Spleen (tissue), 11 donors: ENCODE measurements at regions not wholly inside any gene's neighbourhood (a gene's known extent, or its start where the extent isn't known, plus 50 kb on each side); places are given as distances from the start of the nearest gene placed in this dataset.

ENCODE experiments used
- DNase-seq: peaks from one replicate; pipeline ENCODE4 v3.0.0-alpha.2; 2020
- H3K27ac ChIP-seq, 8 donors: fragments of 200-600 bp; sonication (generic) in 7 of 8; 1 replicate in 4 of 8; 2 replicates in 4 of 8; pipeline versions ENCODE4 v1.5.0 to v1.8.0; 2016 to 2021; ENCODE audit warnings: inconsistent platforms in 4 of 8, mild to moderate bottlenecking in 4 of 8, moderate library complexity in 1 of 8
- H3K27me3 ChIP-seq, 7 donors: fragments of 200-600 bp; sonication (generic) in 6 of 7; replicated peaks in 1 of 7; 1 replicate in 4 of 7; 2 replicates in 3 of 7; pipeline versions ENCODE4 v1.5.0 to v1.8.0; 2016 to 2021; ENCODE audit warnings: inconsistent platforms in 3 of 7, mild to moderate bottlenecking in 1 of 7
- H3K36me3 ChIP-seq, 6 donors: fragments of 200-600 bp; sonication (generic) in 5 of 6; 1 replicate in 4 of 6; 2 replicates in 2 of 6; pipeline versions ENCODE4 v1.5.0 to v1.8.0; 2016 to 2021; ENCODE audit warnings: inconsistent platforms in 2 of 6
- H3K4me1 ChIP-seq, 6 donors: fragments of 200-600 bp; sonication (generic) in 5 of 6; 1 replicate in 3 of 6; 2 replicates in 3 of 6; pipeline versions ENCODE4 v1.5.0 to v1.8.0; 2016 to 2021; ENCODE audit warnings: inconsistent platforms in 3 of 6
- H3K4me3 ChIP-seq, 8 donors: fragments of 200-600 bp; sonication (generic) in 7 of 8; 1 replicate in 4 of 8; 2 replicates in 4 of 8; pipeline versions ENCODE4 v1.5.0 to v1.8.0; 2016 to 2021; ENCODE audit warnings: inconsistent platforms in 4 of 8, mild to moderate bottlenecking in 4 of 8, moderate library complexity in 2 of 8
- H3K9me3 ChIP-seq, 8 donors: fragments of 200-600 bp; sonication (generic) in 7 of 8; 1 replicate in 4 of 8; 2 replicates in 4 of 8; pipeline versions ENCODE4 v1.5.0 to v1.8.0; 2016 to 2021; ENCODE audit warnings: inconsistent platforms in 4 of 8
- POLR2A ChIP-seq, 3 donors: fragments of 450-650 bp; IDR thresholded peaks; one replicate each; pipeline ENCODE4 v1.5.1; 2017; ENCODE audit warnings: antibody characterized with exemption in 3 of 3, mild to moderate bottlenecking in 1 of 3
- POLR2AphosphoS5 ChIP-seq, 3 donors: sonication (generic); formaldehyde crosslinking; IDR thresholded peaks; one replicate each; pipeline ENCODE4 v1.5.1; 2017; ENCODE audit warnings: antibody characterized with exemption in 3 of 3
- WGBS, 5 donors: extraction: QIAGEN DNeasy Blood & Tissue Kit in 3 of 5; methylation state at CpG; one replicate each; pipeline versions ENCODE4 v1.1.5 to v1.1.7; 2013 to 2018; 5-methylcytosine and 5-hydroxymethylcytosine counted together
- intact Hi-C: fragments of 100-400 bp; cut with DNase I; formaldehyde crosslinking; loops from one replicate; pipeline ENCODE4 v1.15.0; 2023; ENCODE audit warnings: low total_unique reads
- TF ChIP-seq, protein P1 (sequence below), 11 experiments: fragments of 200-600 bp in 7 of 11; fragments of 450-650 bp in 4 of 11; sonication (generic) in 4 of 11; IDR thresholded peaks in 8 of 11; conservative IDR thresholded peaks in 3 of 11; 1 replicate in 7 of 11; 2 replicates in 4 of 11; pipeline versions ENCODE4 v1.4.0 to v1.8.0; 2016 to 2021; ENCODE audit warnings: antibody characterized with exemption in 11 of 11, inconsistent platforms in 4 of 11, mild to moderate bottlenecking in 1 of 11
- donor health status: healthy with polysubstance abuse.
- donor health status: DM: no; HTN: no; CAD: no; lungs with moderate emphysema.
- donor health status: DM: no; HTN: no; CAD: no.
- donor health status: Bipolar disorder and iron deficiency.
- donor health status: healthy.
- donor health status: DM: no; HTN: no; CAD: no.
- donor health status: DM: yes; HTN: yes; CAD: no.

DNA sequence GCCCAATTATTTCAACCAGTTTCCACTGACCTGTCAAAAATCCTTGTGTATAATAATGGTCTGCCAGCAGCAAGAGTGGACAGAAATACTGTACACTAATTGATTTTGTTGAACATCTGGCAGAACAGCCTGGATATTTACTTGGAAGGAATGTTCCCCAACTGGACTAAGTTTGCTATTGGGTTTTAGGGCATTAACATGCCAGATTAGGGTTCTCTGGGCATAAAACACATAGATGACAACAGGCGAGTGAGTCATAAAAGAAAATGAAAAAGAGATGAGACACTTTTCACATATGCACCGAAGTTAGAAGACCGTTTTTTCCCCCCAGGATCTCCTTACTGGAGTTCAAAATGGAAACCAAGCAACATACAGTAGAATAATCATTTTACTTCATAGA is 236.3 kb upstream of the NAV3 start:
- Histone ChIP-seq H3K27ac (no peak overlapping the region), H3K4me1 (no peaks in the 10 kb centered on the region), H3K36me3 (no peaks in the 10 kb centered on the region), H3K4me3 (no peak overlapping the region), H3K9me3 (peaks cover 0 to 3% (median 0%) of the 10 kb centered on the region in 8 donors), H3K27me3 (no peaks in the 10 kb centered on the region)
- no peak for TF ChIP-seq POLR2A (IDR thresholded peaks at IDR 0.05)
- TF ChIP-seq, protein P1, sequence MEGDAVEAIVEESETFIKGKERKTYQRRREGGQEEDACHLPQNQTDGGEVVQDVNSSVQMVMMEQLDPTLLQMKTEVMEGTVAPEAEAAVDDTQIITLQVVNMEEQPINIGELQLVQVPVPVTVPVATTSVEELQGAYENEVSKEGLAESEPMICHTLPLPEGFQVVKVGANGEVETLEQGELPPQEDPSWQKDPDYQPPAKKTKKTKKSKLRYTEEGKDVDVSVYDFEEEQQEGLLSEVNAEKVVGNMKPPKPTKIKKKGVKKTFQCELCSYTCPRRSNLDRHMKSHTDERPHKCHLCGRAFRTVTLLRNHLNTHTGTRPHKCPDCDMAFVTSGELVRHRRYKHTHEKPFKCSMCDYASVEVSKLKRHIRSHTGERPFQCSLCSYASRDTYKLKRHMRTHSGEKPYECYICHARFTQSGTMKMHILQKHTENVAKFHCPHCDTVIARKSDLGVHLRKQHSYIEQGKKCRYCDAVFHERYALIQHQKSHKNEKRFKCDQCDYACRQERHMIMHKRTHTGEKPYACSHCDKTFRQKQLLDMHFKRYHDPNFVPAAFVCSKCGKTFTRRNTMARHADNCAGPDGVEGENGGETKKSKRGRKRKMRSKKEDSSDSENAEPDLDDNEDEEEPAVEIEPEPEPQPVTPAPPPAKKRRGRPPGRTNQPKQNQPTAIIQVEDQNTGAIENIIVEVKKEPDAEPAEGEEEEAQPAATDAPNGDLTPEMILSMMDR (IDR thresholded peaks at IDR 0.05 in 8 of 11, conservative IDR thresholded peaks at IDR 0.05 in 3 of 11), result no peak
- no peak for TF ChIP-seq POLR2AphosphoS5 (IDR thresholded peaks at IDR 0.05)
- intact Hi-C loops, result no loop called here
- WGBS, 5 donors, result 84 to 92% (median 91%) methylated on average over 3 of the region's 3 CpGs
- DNase-seq, result no peak

DNA sequence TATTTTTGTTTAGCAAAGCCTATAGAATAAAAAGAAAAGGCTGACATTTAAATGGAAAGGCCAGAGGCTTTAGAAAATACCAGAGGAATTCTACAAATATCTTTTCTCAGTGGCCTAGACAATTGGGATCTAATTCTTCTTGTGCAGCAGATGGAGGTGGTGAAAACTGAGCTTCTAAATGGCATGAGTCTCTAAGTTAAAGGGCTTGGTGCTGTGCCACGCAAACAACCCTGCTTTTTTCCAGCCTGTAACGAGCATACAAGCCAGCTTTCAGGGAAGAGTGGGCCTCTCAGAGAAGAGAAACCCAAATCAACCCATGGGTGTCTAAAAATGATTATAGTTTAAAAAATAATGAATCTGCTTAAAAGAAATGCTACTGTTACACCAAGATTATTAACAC is 237.9 kb upstream of the NAV3 start:
- no peak for TF ChIP-seq POLR2AphosphoS5 (IDR thresholded peaks at IDR 0.05)
- TF ChIP-seq, protein P1 (IDR thresholded peaks at IDR 0.05 in 8 of 11, conservative IDR thresholded peaks at IDR 0.05 in 3 of 11), result no peak
- TF ChIP-seq POLR2A (IDR thresholded peaks at IDR 0.05), result no peak
- 68 to 86% (median 78%) methylated on average over 2 of the region's 2 CpGs for WGBS, 5 donors
- intact Hi-C loops, result no loop called here
- Histone ChIP-seq H3K27ac (no peak overlapping the region), H3K27me3 (no peaks in the 10 kb centered on the region), H3K36me3 (no peaks in the 10 kb centered on the region), H3K9me3 (peaks cover 0 to 7% (median 0%) of the 10 kb centered on the region in 8 donors), H3K4me3 (no peak overlapping the region), H3K4me1 (no peaks in the 10 kb centered on the region)
- DNase-seq, result no peak

DNA sequence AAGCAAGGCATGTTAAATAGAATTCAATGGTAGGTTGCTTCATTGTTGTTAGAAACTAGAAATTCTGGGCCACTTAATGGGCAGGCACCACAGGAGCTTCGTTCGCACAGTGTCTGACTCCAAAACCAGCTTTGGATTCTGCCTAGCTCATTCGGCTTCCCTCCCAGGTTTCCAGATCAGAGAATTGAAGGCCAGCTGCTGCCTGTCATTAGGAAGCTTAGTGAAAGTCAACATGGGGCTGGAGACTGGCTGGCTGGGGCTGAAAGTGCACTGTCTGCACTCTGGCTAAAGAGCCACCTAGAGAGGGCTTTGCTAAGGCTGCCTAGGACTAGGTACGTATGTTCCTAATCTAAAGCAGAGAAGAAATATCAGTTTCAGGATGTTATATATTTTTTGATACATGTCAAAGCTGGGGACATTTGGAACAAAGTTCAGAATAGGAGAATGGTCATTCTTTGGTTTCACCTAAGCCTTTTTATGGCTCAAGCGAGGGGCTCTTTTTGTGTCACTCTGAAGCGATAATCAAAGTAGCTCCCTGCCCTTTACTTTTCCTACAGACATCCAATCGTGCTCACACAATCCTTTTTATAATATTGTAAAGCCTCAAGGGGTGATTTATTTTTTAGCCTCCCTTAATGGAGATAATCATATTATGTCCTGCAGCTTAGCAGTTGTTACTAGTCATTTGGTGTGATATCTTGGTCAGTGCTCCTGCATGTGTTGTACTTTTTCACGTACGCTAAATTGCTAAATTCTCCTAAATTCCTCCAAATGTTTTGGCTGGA is 238.5 kb upstream of the NAV3 start:
- DNase-seq, result no peak
- H3K27me3 ChIP-seq, result no peaks in the 10 kb centered on the region
- H3K9me3 ChIP-seq, result peaks cover 0 to 7% (median 0%) of the 10 kb centered on the region in 8 donors
- H3K36me3 ChIP-seq, result no peaks in the 10 kb centered on the region
- 83 to 90% (median 84%) methylated on average over 9 of the region's 9 CpGs for WGBS, 5 donors
- intact Hi-C loops, result no loop called here
- TF ChIP-seq, protein P1 (IDR thresholded peaks at IDR 0.05 in 8 of 11, conservative IDR thresholded peaks at IDR 0.05 in 3 of 11), result no peak
- TF ChIP-seq POLR2AphosphoS5 (IDR thresholded peaks at IDR 0.05) (no peak), POLR2A (IDR thresholded peaks at IDR 0.05) (no peak)
- no peak overlapping the region for H3K27ac ChIP-seq
- no peaks in the 10 kb centered on the region for H3K4me1 ChIP-seq
- H3K4me3 ChIP-seq, result no peak overlapping the region

DNA sequence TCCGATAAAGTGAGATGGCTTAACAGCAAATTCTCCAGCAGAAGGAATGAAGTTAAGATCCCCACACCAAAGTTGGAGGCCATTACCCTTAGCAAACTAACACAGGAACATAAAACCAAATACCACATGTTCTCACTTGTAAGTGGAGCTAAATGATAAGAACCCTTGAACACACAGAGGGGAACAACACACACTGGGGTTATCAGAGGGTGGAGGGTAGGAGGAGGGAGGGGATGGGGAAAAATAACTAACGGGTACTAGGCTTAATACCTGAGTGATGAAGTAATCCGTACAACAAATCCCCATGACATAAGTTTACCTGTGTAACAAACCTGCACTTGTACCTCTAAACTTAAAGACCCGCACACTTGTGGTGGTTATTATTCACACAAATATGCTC is 240.4 kb upstream of the NAV3 start:
- peaks cover 0 to 7% (median 0%) of the 10 kb centered on the region in 8 donors for H3K9me3 ChIP-seq
- H3K27ac ChIP-seq, result no peak overlapping the region
- intact Hi-C loops, result no loop called here
- H3K4me3 ChIP-seq, result no peak overlapping the region
- no peaks in the 10 kb centered on the region for H3K36me3 ChIP-seq
- H3K27me3 ChIP-seq, result no peaks in the 10 kb centered on the region
- WGBS, 5 donors, result 89 to 97% (median 93%) methylated on average over 4 of the region's 4 CpGs
- no peaks in the 10 kb centered on the region for H3K4me1 ChIP-seq
- TF ChIP-seq POLR2A (IDR thresholded peaks at IDR 0.05), result no peak
- no peak for TF ChIP-seq POLR2AphosphoS5 (IDR thresholded peaks at IDR 0.05)
- TF ChIP-seq, protein P1 (IDR thresholded peaks at IDR 0.05 in 8 of 11, conservative IDR thresholded peaks at IDR 0.05 in 3 of 11), result no peak
- DNase-seq, result no peak
